Hippocampal formation (tissue), 2 donors: ENCODE measurements at regions not wholly inside any gene's neighbourhood (a gene's known extent, or its start where the extent isn't known, plus 50 kb on each side); places are given as distances from the start of the nearest gene placed in this dataset.

Experiments
- DNase-seq, 2 donors: peaks; one replicate each; lab custom pipeline; 2025; lab: John Stamatoyannopoulos, UW

- DNase-seq: no peak
These were observed 52.1 kb upstream of the CD93 start for GRCh38 chr20:23138226-23138625.

DNA sequence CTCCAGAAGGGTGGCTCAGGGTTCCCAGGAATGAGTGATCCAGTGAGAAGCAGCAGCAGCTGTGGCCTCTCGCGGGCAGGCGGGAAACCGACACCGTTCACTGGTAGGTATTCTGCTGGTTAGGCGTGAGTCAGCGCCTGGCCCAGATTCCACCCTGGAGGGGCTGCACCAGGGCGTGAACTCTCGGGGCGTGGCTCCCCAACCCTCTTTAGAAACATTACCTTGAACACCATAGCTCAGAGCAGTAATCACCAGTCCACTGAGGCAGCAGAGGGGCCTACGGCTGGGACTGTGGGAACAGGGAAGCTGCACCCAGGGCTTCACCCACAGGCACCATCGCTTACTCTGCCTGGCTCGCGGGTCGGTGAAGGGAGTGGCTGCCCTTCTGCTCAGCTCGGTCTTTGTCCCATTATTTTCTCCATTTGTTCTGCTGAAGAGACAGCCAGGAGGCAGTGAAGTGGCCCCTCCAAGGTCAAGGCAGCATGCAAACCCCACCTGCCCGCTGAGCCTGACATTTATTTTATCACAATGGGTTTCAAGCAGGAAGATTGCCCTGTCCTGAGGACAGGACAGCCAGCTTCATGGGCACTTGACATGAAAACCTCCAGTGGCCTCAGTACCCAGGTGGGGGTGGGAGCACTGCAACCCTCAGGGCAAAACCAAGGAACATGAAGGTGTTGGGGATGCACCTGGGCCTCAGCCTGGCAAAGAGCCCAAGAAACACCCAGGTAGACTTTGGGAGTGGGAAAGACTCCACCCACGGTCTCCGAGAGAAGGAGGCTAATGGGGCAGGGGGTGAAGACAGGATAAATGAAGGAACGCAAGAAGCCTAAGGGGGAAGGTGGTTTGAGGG, 51.0 kb upstream of the CD93 start:
- DNase-seq: no peak

- DNase-seq: no peak
These were observed 49.6 kb upstream of the CD93 start for GRCh38 chr20:23135449-23136420.
